Suppressor macrophage (primary cell): ENCODE measurements at regions not wholly inside any gene's neighbourhood (a gene's known extent, or its start where the extent isn't known, plus 50 kb on each side); places are given as distances from the start of the nearest gene placed in this dataset.
A peak's percentile ranks its signal among the peaks of the same experiment; 100 is the strongest.

ENCODE experiments used
- DNase-seq, 4 experiments: peaks; one replicate each; pipeline ENCODE4 v3.0.0-alpha.2; 2020 to 2022

DNA sequence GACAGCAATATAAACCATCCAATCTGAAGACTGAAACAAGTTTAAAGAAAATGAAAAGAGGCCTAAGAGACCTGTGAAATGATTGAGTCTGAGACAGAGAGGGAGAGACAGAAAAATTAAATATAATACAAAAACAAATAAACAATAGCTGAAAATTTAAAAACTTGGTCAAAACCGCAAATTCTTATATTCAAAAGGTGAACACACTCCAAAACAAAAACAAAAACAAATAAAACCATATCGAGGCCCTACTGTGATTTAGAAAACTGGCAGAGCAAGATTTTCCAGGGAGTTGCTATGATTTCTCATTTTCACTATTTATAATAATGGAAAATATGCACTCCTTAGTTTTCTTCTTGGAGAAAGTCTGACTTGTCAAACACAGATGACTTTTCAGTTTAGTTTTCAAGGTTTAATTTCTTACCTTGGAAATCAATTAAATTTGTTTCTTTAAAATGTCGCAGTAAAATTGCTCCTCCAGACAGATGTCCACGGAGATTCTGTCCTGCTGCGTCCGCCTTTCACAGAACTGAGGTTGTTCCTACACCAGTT is 1420.3 kb downstream of the UQCRFS1 start:
- DNase-seq = no peak

DNA sequence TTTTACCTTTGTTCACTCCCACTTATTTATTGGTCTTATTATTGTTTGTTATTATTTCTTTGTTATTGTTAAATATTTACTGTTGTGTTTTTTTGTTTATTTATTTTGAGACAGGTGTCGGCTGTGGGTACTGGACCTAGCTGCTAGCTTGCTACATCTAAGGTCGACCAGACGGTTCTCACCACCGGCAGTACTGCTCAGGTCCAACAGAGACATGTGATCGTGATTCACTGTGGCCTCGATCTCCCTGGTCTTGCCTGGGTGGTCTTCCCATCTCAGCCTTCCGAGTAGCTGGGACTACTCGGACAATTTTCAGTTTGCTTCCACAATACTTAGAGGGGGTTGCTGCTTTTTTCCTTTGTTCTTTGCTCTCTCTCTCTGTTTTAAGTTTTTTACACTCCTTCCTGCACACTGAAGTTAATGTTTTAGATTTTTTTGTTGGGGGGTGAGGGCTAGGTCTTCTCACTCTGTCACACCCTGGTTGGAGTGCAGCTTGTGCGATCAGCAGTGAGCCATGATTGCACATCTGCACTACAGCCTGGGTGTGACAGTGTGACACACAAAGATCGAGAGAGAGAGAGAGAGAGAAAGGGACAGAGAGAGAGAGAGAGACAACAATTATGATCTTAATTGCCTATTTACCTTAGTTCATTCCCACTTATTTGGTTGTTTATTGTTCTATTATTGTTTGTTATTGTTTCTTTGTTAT is 1432.4 kb downstream of the UQCRFS1 start:
- peak; percentile 23 to 41 (median 36) for DNase-seq

DNA sequence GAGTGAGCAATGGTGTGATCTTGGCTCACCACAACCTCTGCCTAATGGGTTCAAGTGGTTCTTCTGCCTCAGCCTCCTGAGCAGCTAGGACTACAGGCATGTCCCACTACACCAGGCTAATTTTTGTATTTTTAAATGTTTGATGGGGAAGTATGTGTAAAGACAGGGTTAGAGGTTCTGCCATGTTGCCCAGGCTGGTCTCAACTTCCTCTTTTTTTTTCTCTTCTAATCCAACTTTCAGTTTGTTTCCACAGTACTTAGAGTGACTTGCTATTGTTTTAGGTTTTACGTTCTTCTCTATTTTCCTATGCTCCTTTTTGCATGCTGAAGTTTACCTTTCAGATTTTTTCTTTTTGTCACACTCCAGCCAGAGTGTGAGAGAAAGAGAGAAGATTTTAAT is 1433.0 kb downstream of the UQCRFS1 start:
- DNase-seq = peak; percentile 37 to 70 (median 58)

DNA sequence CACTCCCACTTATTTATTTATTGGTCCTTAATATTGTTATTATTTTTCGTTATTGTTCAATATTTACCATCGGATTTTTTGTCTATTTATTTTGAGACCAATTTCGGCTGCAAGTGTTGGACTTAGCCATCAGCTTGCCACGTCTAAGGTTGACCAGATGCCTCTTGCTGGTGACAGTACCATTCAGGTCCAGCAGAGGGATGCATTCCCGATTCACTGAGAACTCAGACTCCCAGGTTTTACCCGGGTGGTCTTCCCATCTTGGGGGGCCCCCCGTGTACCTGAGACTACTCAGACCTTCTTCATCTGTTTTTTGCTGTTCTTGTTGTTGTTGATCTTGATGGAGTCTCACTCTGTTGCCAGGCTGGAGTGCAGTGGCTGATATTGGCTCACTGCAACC is 1435.2 kb downstream of the UQCRFS1 start:
- DNase-seq = peak in 1 of 4 experiments; percentile 11

DNA sequence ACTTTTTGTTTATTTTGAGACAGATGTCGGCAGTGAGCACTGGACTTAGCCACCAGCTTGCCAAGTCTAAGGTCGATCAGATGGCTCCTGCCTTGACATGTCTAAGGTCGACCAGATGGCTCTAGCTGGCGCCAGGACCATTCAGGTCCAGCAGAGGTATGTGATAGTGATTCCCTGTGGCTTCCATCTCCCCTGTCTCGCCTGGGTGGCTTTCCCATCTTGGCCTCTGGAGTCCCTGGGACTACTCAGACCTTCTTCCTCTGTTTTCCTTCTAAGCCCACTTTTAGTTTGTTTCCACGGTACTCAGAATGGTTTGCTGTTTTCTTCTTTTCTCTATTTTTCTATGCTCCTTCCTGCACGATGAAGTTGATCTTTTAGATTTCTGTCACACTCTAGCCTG is 1435.7 kb downstream of the UQCRFS1 start:
- DNase-seq = no peak

DNA sequence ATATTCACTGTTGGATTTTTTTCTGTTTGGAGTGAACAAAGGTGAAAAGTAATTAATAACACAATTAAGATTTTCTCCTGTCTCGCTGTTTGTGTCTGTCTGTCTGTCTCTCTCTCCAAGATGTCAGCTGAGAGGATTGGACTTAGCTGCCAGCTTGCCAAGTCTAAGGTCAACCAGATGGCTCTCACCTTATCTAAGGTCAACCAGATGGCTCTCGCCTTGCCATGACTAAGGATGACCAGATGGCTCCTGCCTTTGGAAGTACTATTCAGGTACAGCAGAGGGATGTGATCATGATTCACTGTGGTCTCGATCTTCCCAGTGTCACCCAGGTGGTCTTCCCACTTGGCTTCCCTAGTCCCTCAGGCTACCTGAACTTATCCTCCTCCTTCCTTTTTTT is 1436.4 kb downstream of the UQCRFS1 start:
- DNase-seq = no peak

DNA sequence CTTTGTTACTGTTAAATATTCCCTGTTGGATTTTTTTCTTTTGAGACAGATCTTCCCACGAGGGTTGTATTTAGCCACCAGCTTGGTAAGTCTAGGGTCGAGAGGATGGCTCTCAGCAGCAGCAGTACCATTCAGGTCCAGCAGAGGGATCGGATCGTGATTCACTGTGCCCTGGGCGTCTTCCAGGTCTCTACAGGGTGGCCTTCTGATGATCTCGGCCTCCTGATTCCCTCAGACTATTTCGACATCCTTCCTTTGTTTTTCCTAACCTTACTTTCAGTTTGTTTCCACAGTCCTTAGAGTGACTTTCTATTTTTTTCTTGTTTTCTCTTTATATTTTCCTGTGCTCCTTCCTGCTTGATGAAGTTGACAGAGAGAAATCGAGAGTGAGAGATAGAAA is 1436.9 kb downstream of the UQCRFS1 start:
- peak; percentile 36 to 60 (median 58) for DNase-seq

DNA sequence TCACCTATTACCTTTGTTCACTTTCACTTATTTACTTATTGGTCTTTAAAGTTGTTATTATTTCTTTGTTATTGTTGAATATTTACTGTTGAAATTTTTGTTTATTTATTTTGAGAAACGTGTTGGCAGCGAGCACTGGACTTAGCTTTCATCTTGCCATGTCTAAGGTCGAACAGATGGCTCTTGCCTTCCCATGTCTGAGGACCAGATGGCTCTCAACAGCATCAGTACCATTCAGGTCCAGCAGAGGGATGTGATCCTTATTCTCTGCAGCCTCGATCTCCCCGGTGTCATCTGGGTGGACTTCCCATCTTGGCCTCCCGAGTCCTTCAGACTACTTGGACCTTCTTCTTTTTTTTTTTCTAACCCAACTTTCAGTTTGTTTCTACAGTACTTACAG is 1437.6 kb downstream of the UQCRFS1 start:
- DNase-seq = peak in 1 of 4 experiments; percentile 7

DNA sequence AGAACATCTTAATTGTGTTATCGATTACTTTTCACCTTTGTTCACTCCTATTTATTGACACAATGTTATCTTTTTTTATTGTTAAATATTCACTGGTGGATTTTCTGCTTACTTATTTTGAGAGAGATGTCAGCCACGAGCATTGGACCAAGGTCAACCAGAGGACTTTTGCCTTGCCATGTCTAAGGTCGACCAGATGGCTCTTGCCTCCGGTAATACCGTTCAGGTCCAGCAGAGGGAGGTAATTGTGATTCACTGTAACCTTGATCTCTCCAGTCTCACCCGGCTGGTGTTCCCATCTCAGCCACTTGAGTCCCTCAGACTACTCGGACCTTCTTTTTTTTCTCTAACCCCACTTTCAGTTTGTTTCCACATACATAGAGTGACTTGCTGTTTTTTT is 1438.1 kb downstream of the UQCRFS1 start:
- peak; percentile 26 to 46 (median 36) for DNase-seq

DNA sequence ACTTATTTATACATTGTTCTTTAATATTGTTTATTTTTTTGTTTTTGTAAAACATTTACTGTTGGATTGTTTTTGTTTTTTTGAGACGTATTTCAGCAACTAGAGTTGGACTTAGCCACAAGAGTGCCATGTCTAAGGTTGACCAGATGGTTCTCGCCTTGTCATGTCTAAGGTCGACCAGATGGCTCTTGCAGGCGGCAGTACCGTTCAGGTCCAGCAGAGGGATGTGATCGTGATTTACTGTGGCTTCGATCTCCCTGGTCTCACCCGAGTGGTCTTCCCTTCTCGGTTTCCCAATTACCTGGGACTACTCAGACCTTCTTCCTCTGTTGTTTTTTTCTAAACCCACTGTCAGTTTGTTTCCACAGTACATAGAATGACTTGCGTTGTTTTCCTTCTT is 1438.6 kb downstream of the UQCRFS1 start:
- DNase-seq = peak in 3 of 4 experiments; percentile 6 to 25 (median 17)

DNA sequence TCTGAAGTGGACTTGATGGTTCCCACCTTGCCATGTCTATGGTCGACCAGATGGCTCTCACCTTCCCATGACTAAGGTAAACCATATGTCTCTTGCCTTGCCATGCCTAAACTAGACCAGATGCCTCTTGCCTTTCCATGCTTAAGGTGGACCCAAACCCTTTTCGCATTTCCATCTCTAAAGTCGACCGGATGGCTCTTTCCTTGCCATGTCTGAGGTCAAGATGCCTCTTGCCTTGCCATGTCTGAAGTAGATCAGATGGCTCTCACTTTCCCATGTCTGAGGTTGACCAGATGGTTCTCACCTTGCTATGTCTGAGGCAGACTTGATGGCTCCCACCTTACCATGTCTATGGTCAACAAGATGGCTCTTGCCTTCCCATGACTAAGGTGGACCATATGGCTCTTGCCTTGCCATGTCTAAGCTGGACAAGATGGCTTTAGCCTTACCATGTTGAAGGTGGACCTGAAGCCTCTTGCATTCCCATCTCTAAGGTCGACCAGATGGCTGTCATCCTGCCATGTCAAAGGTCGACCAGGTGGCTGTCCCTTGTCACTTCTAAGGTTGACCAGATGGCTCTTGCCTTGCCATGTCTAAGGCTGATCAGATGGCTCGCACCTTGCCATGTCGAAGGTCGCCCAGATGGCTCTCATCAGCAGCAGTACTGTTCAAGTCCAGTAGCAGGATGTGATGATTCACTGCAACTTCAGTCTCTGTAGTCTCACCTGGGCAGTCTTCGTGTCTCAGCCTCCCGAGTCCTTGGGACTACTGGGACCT is 1439.4 kb downstream of the UQCRFS1 start:
- DNase-seq = no peak

DNA sequence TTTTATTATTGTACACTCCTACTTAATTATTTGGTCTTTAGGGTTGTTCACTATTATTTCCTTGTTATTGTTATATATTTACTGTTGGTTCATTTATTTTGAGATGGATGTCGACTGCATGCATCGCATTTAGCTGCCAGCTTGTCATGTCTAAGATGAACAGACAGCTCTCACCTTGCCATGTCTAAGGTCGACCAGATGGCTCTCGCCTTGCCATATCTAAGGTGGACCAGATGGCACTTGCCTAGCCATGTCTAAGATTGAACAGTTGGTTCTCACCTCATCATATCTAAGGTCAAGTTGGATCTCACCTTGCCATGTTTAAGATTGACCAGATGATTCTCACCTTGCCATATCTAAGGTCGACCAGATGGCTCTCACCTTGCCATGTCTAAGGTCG is 1440.9 kb downstream of the UQCRFS1 start:
- DNase-seq = no peak

DNA sequence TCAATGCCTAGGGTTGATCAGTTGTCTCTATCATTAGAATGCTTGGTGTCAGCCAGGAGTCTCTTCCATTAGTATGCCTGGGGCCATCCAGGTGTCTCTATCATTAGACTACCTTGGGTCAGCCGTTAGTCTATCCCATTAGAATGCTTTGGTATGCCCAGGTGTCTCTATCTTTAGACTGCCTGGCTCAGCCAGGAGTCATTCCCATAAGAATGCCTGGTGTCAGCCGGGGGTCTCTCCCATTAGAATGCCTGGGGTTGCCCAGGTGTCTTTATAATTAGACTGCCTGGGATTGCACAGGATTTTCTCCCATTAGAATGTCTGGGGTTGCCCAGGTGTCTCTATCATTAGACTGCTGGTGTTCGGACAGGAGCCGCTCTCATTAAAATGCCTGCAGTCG is 1442.9 kb downstream of the UQCRFS1 start:
- DNase-seq = no peak

DNA sequence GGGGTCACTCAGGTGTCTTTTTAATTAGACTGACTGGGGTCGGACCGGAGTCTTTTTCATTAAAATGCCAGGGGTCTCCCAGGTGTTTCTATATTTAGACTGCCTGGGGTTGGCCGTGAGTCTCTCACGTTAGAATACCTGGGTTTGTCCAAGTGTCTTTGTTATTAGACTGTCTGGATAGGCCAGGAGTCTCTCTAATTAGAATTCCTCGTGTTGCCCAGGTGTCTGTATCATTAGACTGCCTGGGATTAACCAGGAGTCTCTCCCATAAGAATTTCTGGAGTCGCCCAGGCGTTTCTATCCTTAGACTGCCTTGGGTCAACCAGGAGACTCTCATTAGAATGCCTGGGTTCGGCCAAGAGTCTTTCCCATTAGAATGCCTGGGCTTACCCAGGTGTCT is 1445.7 kb downstream of the UQCRFS1 start:
- DNase-seq = no peak

DNA sequence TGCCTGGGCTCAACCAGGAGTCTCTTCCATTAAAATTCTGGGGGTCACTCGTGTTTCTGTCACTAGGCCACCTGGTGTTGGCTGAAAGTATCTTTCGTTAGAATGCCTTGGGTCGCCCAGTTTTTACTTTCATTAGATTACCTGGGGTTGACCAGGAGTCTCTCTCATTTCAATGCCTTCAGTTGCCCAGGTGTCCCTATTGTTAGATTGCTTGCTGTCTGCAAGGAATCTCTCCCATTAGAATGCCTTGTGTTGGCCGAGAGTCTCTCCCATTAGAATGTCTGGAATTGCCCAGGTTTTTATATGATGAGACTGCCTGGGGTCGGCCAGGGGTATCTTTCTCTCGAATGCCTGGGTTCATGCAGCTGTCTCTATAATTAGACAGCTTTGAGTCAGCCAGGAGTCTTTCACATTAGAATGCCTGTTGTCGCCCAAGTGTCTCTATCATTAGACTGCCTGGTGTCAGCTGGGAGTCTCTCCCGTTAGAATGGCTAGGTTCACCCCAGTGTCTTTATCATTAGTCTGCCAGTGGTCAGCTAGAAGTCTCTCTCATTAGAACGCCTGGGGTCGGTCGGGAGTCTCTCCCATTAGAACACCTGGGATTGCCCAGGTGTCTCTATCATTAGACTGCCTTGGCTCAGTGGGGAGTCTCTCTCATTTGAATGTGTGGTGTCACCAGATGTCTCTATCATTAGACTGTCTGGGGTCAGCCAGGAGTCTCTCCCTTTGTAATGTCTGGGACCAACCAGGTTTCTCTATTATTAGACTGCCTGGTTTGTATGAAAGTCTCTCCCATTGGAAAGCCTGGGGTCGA is 1446.8 kb downstream of the UQCRFS1 start:
- DNase-seq = no peak

DNA sequence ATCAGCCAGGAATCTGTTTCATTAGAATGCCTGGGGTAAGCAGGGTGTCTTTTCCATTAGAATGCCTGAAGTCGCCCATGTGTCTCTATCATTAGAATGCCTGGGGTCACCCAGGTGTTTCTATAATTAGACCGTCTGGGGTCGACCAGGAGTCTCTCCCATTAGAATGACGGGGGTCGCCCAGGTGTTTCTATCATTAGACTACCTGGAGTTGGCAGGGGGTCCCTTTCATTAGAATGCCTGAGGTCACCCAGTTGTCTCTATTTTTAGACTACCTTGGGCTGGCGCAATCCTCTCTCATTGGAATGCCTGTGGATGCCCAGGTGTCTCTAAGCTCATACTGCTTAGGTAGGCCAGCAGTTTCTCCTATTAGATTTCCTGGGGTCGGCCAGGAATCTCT is 1447.6 kb downstream of the UQCRFS1 start:
- no peak for DNase-seq

DNA sequence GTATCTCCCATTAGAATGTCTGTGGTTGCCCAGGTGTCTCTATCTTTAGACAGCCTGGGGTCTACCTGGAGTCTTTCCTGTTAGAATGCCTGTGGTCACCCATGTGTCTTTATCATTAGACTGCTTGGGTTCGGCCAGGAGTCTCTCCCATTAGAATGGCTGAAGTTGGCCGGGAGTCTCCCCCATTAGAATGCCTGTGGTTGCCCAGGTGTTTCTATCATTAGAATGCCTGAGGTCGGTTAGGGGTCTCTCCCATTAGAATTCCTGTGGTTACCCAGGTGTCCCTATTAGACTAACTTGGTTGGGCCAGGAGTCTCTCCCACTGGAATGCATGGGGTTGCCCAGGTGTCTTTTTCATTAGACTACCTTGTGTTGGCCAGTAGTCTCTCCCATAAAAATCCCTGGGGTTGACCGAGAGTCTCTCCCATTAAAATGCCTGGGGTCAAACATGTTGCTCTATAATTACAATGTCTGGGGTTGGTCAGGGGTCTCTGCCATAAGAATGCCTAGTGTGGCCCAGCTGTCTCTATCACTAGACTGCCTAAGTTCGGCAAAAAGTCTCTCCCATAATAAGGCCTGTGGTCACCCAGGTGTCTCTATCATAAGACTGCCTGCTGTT is 1448.7 kb downstream of the UQCRFS1 start:
- DNase-seq = no peak

DNA sequence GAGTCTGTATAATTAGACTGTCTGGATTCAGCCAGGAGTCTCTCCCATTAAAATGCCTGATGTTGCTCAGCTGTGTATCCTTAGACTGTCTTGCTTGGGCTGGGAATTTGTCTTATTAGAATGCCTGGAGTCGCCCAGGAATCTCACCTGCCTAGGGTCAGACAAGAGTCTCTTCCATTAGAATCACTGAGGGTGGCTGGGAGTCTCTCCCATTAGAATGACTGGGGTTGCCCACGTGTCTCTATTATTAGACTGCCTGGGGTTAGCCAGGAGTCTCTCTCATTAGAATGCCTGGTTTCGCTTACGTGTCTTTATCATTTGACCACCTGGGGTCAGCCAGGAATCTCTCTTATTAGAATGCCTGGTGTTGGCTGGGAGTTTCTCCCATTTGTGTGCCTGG is 1450.0 kb downstream of the UQCRFS1 start:
- DNase-seq = no peak

DNA sequence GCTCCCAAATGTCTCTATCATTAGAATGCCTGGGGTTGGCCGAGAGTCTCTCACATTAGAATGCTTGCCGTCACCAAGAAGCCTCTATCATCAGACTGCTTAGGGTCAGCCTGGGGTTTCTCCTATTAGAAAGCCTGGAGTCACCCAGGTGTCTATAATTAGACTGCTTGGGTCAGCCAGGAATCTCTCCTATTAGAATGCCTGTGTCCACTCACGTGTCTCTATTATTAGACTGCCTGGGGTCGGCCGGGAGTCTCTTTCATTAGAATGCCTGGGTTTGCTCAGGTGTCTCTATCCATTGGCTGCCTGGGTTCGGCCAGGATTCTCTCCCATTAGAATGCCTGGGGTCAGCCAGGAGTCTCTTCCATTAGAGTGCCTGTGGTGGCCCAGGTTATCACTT is 1453.1 kb downstream of the UQCRFS1 start:
- DNase-seq = no peak

DNA sequence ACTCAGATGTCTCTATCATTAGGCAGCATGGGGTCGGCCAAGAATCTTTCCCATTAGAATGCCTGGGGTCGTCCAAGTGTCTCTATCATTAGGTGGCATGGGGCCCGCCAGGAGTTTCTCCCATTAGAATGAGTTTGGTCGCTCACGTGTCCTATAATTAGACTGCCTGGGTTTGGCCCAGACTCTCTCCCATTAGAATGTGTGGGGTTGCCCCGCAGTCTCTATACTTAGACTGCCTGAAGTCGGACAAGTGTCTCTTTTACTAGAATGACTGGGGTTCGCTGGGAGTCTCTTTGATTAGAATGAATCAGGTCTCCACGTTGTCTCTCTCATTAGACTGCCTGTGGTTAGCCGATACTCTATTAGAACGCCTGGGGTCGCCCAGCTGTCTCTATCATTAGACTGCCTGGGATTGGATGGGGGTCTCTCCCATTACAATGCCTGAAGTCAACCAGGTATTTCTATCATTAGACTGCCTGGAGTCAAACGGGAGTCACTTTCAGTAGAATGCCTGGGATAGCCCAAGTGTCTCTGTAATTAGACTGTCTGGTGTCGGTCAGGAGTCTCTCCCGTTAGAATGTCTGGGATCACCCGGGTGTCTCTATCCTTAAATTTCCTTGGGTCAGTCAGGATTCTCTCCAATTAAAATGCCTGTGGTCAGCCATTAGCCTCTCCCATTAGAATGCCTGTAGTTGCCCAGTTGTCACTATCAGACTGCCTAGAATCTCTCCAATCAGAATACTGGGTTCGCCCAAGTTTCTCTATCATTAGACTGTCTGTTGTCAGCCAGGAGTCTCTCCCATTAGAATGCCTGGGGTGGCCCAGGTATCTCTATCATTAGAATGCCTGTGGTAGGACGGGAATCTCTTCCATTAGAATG is 1454.1 kb downstream of the UQCRFS1 start:
- no peak for DNase-seq

DNA sequence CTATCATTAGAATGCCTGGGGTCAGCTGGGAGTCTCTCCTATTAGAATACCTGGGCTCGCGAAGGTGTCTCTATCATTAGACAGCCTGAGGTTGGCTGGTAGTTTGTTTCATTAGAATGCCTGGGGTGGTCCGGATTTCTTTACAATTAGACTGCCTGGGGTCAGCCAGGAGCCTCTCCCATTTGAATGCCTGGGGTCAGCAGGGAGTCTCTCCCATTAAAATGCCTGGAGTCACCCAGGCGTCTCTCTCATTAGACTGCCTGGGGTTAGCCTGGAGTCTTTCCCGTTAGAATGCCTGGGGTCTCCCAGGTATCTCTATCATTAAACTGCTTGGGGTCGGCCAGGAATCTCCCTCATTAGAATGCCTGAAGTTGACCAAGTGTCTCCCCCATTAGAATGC is 1458.3 kb downstream of the UQCRFS1 start:
- DNase-seq = no peak

DNA sequence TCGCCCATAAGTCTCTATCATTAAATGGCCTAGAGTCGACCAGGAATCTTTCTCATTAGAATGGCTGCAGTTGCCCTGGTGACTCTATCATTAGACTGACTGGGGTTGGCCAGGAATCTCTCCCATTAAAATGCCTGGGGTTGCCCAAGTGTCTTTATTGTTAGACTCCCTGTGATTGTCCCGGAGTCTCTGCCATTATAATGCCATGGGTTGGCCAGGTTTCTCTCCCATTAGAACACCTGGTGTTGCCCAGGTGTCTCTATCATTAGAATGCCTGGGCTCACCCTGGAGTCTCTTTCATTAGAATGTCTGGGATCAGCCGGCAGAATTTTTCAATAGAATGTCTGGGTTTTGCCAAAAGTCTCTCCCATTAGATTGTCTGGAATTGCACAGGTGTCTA is 1459.3 kb downstream of the UQCRFS1 start:
- no peak for DNase-seq
